Heart right ventricle (tissue), 16 donors: ENCODE measurements at regions not wholly inside any gene's neighbourhood (a gene's known extent, or its start where the extent isn't known, plus 50 kb on each side); places are given as distances from the start of the nearest gene placed in this dataset.

Source experiments
- ATAC-seq, 8 donors: fragments of 200-7000 bp; cut with Tn5 transposase; one replicate each; pipeline ENCODE4 v1.9.1; 2020; ENCODE audit warnings: mild to moderate bottlenecking in 8 of 8, moderate library complexity in 8 of 8, moderate number of reproducible peaks in 1 of 8
- DNase-seq, 2 donors: peaks; one replicate each; pipeline ENCODE4 v3.0.0-alpha.2; 2020
- H3K27ac ChIP-seq, 10 donors: fragments of 200-600 bp; sonication (generic) in 2 of 10; one replicate each; pipeline versions ENCODE4 v1.5.0 to v1.8.0; 2020 to 2022; ENCODE audit warnings: mild to moderate bottlenecking in 3 of 10
- H3K27me3 ChIP-seq, 7 donors: fragments of 200-600 bp; one replicate each; pipeline ENCODE4 v1.8.0; 2021 to 2022; ENCODE audit warnings: mild to moderate bottlenecking in 2 of 7
- H3K36me3 ChIP-seq, 9 donors: fragments of 200-600 bp; sonication (generic) in 1 of 9; one replicate each; pipeline versions ENCODE4 v1.5.0 to v1.8.0; 2020 to 2022; ENCODE audit warnings: mild to moderate bottlenecking in 2 of 9
- H3K4me1 ChIP-seq, 9 donors: fragments of 200-600 bp; sonication (generic) in 1 of 9; one replicate each; pipeline versions ENCODE4 v1.5.0 to v1.8.0; 2020 to 2022; ENCODE audit warnings: mild to moderate bottlenecking in 4 of 9
- H3K4me3 ChIP-seq, 10 donors: fragments of 200-600 bp; sonication (generic) in 2 of 10; one replicate each; pipeline versions ENCODE4 v1.5.0 to v1.8.0; 2020 to 2022; ENCODE audit warnings: mild to moderate bottlenecking in 7 of 10, moderate library complexity in 2 of 10
- H3K9me3 ChIP-seq, 11 donors: fragments of 200-600 bp in 10 of 11; sonication (generic) in 2 of 11; one replicate each; pipeline versions ENCODE4 v1.5.0 to v1.8.0; 2013 to 2022; ENCODE audit warnings: mild to moderate bottlenecking in 2 of 11, control low read depth in 1 of 11, moderate library complexity in 1 of 11
- WGBS, 2 donors: extraction: QIAGEN DNeasy Blood & Tissue Kit; methylation state at CpG; one replicate each; pipeline ENCODE4 v1.1.7; 2013; ENCODE audit warnings: inconsistent platforms in 1 of 2; 5-methylcytosine and 5-hydroxymethylcytosine counted together
- intact Hi-C, 10 donors: fragments of 100-400 bp; cut with DNase I; formaldehyde crosslinking; loops; one replicate each; pipeline versions ENCODE4 v1.11.1 to v1.14.2; 2022
- TF ChIP-seq, protein P1 (sequence below), 9 donors: fragments of 200-600 bp; sonication (generic) in 2 of 9; IDR thresholded peaks; one replicate each; pipeline versions ENCODE4 v1.5.0 to v1.8.0; 2021 to 2022; ENCODE audit warnings: antibody characterized with exemption in 9 of 9, mild to moderate bottlenecking in 5 of 9, moderate library complexity in 1 of 9
- donor health status: Arrhythmogenic right ventricular cardiomyopathy.
- donor health status: ischemic (EF 13 %, LVEDD 7.1; RV severe dilation, severe dysfunction).
- donor health status: healthy with polysubstance abuse.
- donor health status: DM: no; HTN: yes; CAD: no.
- donor health status: DM: no; HTN: no; CAD: no.
- donor health status: ischemic (EF 25% LVEDD 6.9; RV normal size, moderate dysfunction).
- donor health status: ischemic (EF 25% LVEDD 5.7; RV mildly dilated, moderate dysfunction).
- donor health status: healthy.
- donor health status: DM: yes; HTN: yes; CAD: no.
- donor health status: Ischemic cardiomyopathy.
- donor health status: ischemic (EF 35%, LVEDD 5.7; RV mildly dilated, moderate dysfunction).
- donor health status: nonischemic (EF 11% LVEDD 7.7; RV severe dilation, severe dysfunction).
- donor health status: DM: yes; HTN: yes; CAD: no.
- donor health status: PGD.
- donor health status: ischemic (EF 29% LVEDD 5.4; RV normal size, mild dysfunction).
- donor health status: nonischemic (EF 23%, LVEDD 6.1; RV moderate dilation, normal function).

DNA sequence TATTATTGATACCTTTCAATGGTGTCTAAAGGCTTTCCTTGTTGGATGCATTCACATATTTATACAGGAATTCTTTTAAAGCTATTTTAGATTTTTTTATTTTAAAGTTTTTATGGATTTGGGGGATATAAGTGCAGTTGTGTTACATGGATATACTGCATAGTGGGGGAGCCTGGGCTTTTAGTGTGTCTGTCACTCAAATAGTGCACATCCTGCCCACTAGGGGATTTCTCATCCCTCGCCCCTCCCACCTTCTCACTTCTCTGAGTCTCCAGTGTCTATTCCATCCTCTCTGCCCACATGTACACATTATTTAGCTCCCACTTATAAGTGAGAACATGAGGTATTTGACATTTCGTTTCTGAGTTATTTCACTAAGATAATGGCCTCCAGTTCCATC lies 154.0 kb upstream of the MKI67 start:
- TF ChIP-seq, protein P1, sequence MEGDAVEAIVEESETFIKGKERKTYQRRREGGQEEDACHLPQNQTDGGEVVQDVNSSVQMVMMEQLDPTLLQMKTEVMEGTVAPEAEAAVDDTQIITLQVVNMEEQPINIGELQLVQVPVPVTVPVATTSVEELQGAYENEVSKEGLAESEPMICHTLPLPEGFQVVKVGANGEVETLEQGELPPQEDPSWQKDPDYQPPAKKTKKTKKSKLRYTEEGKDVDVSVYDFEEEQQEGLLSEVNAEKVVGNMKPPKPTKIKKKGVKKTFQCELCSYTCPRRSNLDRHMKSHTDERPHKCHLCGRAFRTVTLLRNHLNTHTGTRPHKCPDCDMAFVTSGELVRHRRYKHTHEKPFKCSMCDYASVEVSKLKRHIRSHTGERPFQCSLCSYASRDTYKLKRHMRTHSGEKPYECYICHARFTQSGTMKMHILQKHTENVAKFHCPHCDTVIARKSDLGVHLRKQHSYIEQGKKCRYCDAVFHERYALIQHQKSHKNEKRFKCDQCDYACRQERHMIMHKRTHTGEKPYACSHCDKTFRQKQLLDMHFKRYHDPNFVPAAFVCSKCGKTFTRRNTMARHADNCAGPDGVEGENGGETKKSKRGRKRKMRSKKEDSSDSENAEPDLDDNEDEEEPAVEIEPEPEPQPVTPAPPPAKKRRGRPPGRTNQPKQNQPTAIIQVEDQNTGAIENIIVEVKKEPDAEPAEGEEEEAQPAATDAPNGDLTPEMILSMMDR (IDR thresholded peaks at IDR 0.05): no peak
- Histone ChIP-seq H3K4me1 (peaks cover 0 to 4% (median 0%) of the 10 kb centered on the region in 9 donors), H3K4me3 (no peak overlapping the region), H3K27ac (no peak overlapping the region), H3K9me3 (no peaks in the 10 kb centered on the region), H3K27me3 (peaks cover 0 to 64% (median 55%) of the 10 kb centered on the region in 7 donors), H3K36me3 (no peaks in the 10 kb centered on the region)
- WGBS, 2 donors: 58 to 68% methylated on average over 2 of the region's 2 CpGs
- DNase-seq (no peak), ATAC-seq (no peak)
- intact Hi-C loops: no loop called here

DNA sequence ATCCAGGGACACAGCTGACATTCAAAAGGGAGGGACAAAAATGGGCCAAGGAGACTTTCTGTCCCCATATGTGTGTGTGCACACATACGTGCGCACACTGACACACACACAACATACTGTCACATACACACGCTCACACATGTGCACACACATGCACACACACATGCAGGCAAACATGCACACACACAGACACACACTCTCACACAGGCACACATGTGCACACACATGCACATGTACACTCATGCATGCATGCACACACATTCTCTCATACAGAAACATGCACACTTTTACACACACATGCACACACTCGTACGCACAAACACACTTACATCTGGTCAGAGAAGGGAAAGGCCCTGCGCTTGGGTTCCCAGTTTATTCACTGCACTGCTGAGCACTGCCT lies 155.1 kb upstream of the MKI67 start:
- WGBS, 2 donors: 79 to 85% methylated on average over 6 of the region's 6 CpGs
- Histone ChIP-seq H3K27me3 (peaks cover 0 to 64% (median 53%) of the 10 kb centered on the region in 7 donors), H3K36me3 (no peaks in the 10 kb centered on the region), H3K4me3 (no peak overlapping the region), H3K4me1 (no peaks in the 10 kb centered on the region), H3K27ac (no peak overlapping the region), H3K9me3 (no peaks in the 10 kb centered on the region)
- no peak for ATAC-seq
- intact Hi-C loops: no loop called here
- TF ChIP-seq, protein P1 (IDR thresholded peaks at IDR 0.05): no peak
- no peak for DNase-seq

DNA sequence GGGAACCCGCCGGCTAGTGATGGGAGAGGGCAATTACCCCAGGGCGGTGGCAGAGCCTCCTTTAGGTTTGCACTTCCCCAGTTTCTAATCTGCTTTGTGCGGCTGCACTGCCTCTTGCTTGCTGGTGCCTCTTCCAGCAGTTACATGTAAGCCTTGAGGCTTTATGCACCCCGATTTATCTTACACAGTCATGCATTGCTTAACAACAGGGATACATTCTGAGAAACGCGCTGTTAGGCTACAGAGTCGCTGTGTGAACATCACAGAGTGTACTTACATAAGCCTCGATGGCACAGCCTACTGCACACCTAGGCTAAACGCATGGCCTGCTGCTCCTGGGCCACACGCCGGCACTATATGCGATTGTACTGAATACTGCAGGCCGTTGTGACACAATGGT lies 155.6 kb upstream of the MKI67 start:
- Histone ChIP-seq H3K27ac (no peak overlapping the region), H3K36me3 (no peaks in the 10 kb centered on the region), H3K4me1 (no peaks in the 10 kb centered on the region), H3K27me3 (peaks cover 0 to 65% (median 54%) of the 10 kb centered on the region in 7 donors), H3K9me3 (no peaks in the 10 kb centered on the region), H3K4me3 (no peak overlapping the region)
- ATAC-seq (no peak), DNase-seq (no peak)
- intact Hi-C loops: no loop called here
- 92 to 94% methylated on average over 14 of the region's 14 CpGs for WGBS, 2 donors
- TF ChIP-seq, protein P1 (IDR thresholded peaks at IDR 0.05): no peak

DNA sequence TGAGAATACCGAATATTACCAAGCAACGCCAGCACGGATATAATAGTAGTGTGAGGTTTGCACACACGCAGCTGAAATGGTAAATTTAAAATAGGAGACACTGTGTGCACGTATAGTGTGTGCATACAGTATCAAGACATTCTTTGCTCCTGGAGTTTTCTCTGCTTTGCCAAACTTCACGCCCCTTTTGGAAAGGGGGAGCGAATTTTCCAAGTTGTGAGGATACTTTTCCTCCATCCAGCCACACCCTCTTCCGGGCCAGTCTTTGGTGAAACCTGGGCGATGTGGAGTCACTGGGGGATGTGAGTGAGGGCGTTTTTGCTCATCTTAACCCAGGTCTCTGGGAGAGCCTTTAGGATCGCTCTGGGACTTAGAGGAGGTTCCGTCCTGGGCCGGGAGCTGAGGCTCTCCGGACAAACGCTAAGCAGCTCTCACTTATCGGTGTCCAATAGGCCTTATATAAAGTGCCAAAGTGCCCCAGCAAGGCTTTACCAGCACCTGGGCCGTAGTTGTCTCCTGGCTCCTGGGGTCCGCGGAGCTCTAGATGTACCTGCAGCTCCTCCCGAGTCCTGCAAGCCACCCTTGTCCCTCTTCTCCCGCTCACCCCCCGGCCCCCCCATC lies 160.0 kb upstream of the MKI67 start:
- Histone ChIP-seq H3K27me3 (peaks cover 0 to 70% (median 68%) of the 10 kb centered on the region in 7 donors), H3K27ac (no peak overlapping the region), H3K4me3 (no peak overlapping the region), H3K4me1 (no peaks in the 10 kb centered on the region), H3K9me3 (peaks cover 0 to 15% (median 7%) of the 10 kb centered on the region in 11 donors), H3K36me3 (no peaks in the 10 kb centered on the region)
- TF ChIP-seq, protein P1 (IDR thresholded peaks at IDR 0.05): no peak
- ATAC-seq (no peak), DNase-seq (no peak)
- WGBS, 2 donors: 29% methylated on average over 22 of the region's 22 CpGs
- intact Hi-C loops: no loop called here
